GM12878 (cell line): ENCODE measurements at regions not wholly inside any gene's neighbourhood (a gene's known extent, or its start where the extent isn't known, plus 50 kb on each side); places are given as distances from the start of the nearest gene placed in this dataset.
"Not testable (repeated sequence)": the region's sequence is repeated elsewhere in the genome, so short reads cannot be mapped to it uniquely, and the experiment has no call there.

Experiments
- BCLAF1 ChIP-seq: fragments of 450-650 bp; IDR thresholded peaks from 2 replicates; pipeline ENCODE4 v1.6.1; 2017; ENCODE audit warnings: antibody characterized with exemption, mild to moderate bottlenecking, moderate library complexity
- BRCA1 ChIP-seq: IDR thresholded peaks from 2 replicates; pipeline ENCODE4 v1.6.1; 2011; ENCODE audit warnings: low read depth, low read length, improper control_type of control experiment
- POLR2A ChIP-seq: IDR thresholded peaks from 2 replicates; pipeline ENCODE4 v1.6.1; 2011; ENCODE audit warnings: low read depth, mild to moderate bottlenecking, low read length
- RCOR1 ChIP-seq: conservative IDR thresholded peaks from 2 replicates; pipeline ENCODE4 v1.6.1; 2012; ENCODE audit warnings: low read depth, low read length, improper control_type of control experiment
- REST ChIP-seq: IDR thresholded peaks from 2 replicates; pipeline ENCODE4 v1.6.1; 2012; ENCODE audit warnings: mild to moderate bottlenecking, low read depth, low read length
- TBL1XR1 ChIP-seq: IDR thresholded peaks from 2 replicates; pipeline ENCODE4 v1.6.1; 2012; ENCODE audit warnings: low read depth, low read length, improper control_type of control experiment
- TCF12 ChIP-seq: IDR thresholded peaks from 2 replicates; pipeline ENCODE4 v1.6.1; 2011; ENCODE audit warnings: low read depth, mild to moderate bottlenecking, low read length
- ZBTB4 ChIP-seq: fragments of 450-650 bp; formaldehyde crosslinking; IDR thresholded peaks from 2 replicates; pipeline ENCODE4 v1.4.0; 2022; ENCODE audit warnings: mild to moderate bottlenecking, moderate library complexity
- TF ChIP-seq, protein P1 (sequence below), 3 experiments: IDR thresholded peaks in 2 of 3; conservative IDR thresholded peaks in 1 of 3; 2 replicates each; pipeline ENCODE4 v1.5.1; 2011; ENCODE audit warnings: low read depth in 3 of 3, low read length in 3 of 3, mild to moderate bottlenecking in 3 of 3, control low read depth in 2 of 3, moderate library complexity in 2 of 3, inconsistent platforms in 1 of 3, mixed read lengths in 1 of 3; ENCODE audit not compliant: control insufficient read depth in 2 of 3, insufficient read depth in 1 of 3; ENCODE audit errors: extremely low read depth in 1 of 3
- TF ChIP-seq, protein P2 (sequence below): IDR thresholded peaks from 2 replicates; pipeline ENCODE4 v1.6.1; 2012; ENCODE audit warnings: low read length, inconsistent platforms

- not testable (repeated sequence) for TF ChIP-seq ZBTB4, RCOR1, TCF12, BRCA1, REST, BCLAF1, POLR2A, TBL1XR1
- TF ChIP-seq, protein P1, sequence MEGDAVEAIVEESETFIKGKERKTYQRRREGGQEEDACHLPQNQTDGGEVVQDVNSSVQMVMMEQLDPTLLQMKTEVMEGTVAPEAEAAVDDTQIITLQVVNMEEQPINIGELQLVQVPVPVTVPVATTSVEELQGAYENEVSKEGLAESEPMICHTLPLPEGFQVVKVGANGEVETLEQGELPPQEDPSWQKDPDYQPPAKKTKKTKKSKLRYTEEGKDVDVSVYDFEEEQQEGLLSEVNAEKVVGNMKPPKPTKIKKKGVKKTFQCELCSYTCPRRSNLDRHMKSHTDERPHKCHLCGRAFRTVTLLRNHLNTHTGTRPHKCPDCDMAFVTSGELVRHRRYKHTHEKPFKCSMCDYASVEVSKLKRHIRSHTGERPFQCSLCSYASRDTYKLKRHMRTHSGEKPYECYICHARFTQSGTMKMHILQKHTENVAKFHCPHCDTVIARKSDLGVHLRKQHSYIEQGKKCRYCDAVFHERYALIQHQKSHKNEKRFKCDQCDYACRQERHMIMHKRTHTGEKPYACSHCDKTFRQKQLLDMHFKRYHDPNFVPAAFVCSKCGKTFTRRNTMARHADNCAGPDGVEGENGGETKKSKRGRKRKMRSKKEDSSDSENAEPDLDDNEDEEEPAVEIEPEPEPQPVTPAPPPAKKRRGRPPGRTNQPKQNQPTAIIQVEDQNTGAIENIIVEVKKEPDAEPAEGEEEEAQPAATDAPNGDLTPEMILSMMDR (IDR thresholded peaks at IDR 0.05 in 2 of 3, conservative IDR thresholded peaks at IDR 0.05 in 1 of 3; ENCODE audit: control insufficient read depth in 2 of 3, extremely low read depth in 1 of 3, insufficient read depth in 1 of 3, low read depth in 3 of 3, low read length in 3 of 3) = not testable (repeated sequence)
- TF ChIP-seq, protein P2, sequence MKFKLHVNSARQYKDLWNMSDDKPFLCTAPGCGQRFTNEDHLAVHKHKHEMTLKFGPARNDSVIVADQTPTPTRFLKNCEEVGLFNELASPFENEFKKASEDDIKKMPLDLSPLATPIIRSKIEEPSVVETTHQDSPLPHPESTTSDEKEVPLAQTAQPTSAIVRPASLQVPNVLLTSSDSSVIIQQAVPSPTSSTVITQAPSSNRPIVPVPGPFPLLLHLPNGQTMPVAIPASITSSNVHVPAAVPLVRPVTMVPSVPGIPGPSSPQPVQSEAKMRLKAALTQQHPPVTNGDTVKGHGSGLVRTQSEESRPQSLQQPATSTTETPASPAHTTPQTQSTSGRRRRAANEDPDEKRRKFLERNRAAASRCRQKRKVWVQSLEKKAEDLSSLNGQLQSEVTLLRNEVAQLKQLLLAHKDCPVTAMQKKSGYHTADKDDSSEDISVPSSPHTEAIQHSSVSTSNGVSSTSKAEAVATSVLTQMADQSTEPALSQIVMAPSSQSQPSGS = not testable (repeated sequence)
Observed at GRCh38 chr1:113312651-113313050, 77.7 kb upstream of the MAGI3 start.
